ENCODE measurements at regions not wholly inside any gene's neighbourhood (a gene's known extent, or its start where the extent isn't known, plus 50 kb on each side); places are given as distances from the start of the nearest gene placed in this dataset.

GRCh38 chr2:147550995-147551731 lies 293.7 kb upstream of the ACVR2A start:
- 100% methylated on average over 1 of the region's 5 CpGs for WGBS (ENCODE audit: insufficient coverage)
- POLR2A ChIA-PET, result no interaction called here

GRCh38 chr2:147549054-147549453 lies 295.8 kb upstream of the ACVR2A start:
- H3K4me1 ChIP-seq (ENCODE audit: control extremely low read depth in 1 of 4, control insufficient read depth in 4 of 4, insufficient read depth in 4 of 4, low read length in 3 of 4), result no peaks in the 10 kb centered on the region
- CTCF ChIA-PET, result no interaction called here

More at GRCh38 chr2:147550995-147551731, 293.7 kb upstream of the ACVR2A start:
- Histone ChIP-seq H3K4me1 (ENCODE audit: control extremely low read depth in 1 of 4, control insufficient read depth in 4 of 4, insufficient read depth in 4 of 4, low read length in 3 of 4) (no peaks in the 10 kb centered on the region), H3K27ac (ENCODE audit: insufficient read depth in 1 of 2, low read depth in 1 of 2, low read length in 2 of 2, poor library complexity in 1 of 2, severe bottlenecking in 2 of 2) (no peak overlapping the region), H3K9me3 (ENCODE audit: control extremely low read depth in 1 of 5, control insufficient read depth in 4 of 5, insufficient read depth in 2 of 5, low read depth in 1 of 5, low read length in 4 of 5) (no peaks in the 10 kb centered on the region), H3K36me3 (ENCODE audit: control insufficient read depth in 4 of 4, insufficient read depth in 4 of 4, low read length in 3 of 4) (no peaks in the 10 kb centered on the region), H3K27me3 (replicated peaks in 2 of 5; ENCODE audit: control insufficient read depth in 4 of 5, insufficient read depth in 5 of 5, low read length in 4 of 5) (no peaks in the 10 kb centered on the region), H3K4me3 (ENCODE audit: control insufficient read depth in 1 of 7, extremely low read depth in 1 of 7, insufficient read depth in 4 of 7, low read depth in 2 of 7, low read length in 6 of 7) (no peak overlapping the region)
- no peak for DNase-seq
- CTCF ChIA-PET, result interaction anchor here (1.2 to 1.4 kb wide), 3 partner anchors 9 to 22 kb away, joined by 3 read pairs; no protein-coding TSS in a partner anchor

GRCh38 chr2:147548451-147548850 lies 296.4 kb upstream of the ACVR2A start:
- ChIA-PET CTCF (no interaction called here), POLR2A (no interaction called here)
- Histone ChIP-seq H3K4me3 (ENCODE audit: control insufficient read depth in 1 of 7, extremely low read depth in 1 of 7, insufficient read depth in 4 of 7, low read depth in 2 of 7, low read length in 6 of 7) (no peak overlapping the region), H3K27ac (ENCODE audit: insufficient read depth in 1 of 2, low read depth in 1 of 2, low read length in 2 of 2, poor library complexity in 1 of 2, severe bottlenecking in 2 of 2) (no peak overlapping the region), H3K27me3 (replicated peaks in 2 of 5; ENCODE audit: control insufficient read depth in 4 of 5, insufficient read depth in 5 of 5, low read length in 4 of 5) (no peaks in the 10 kb centered on the region), H3K4me1 (ENCODE audit: control extremely low read depth in 1 of 4, control insufficient read depth in 4 of 4, insufficient read depth in 4 of 4, low read length in 3 of 4) (no peaks in the 10 kb centered on the region), H3K36me3 (ENCODE audit: control insufficient read depth in 4 of 4, insufficient read depth in 4 of 4, low read length in 3 of 4) (no peaks in the 10 kb centered on the region), H3K9me3 (ENCODE audit: control extremely low read depth in 1 of 5, control insufficient read depth in 4 of 5, insufficient read depth in 2 of 5, low read depth in 1 of 5, low read length in 4 of 5) (peaks cover 0 to 4% (median 0%) of the 10 kb centered on the region in 5 experiments)
- no peak for DNase-seq
- WGBS (ENCODE audit: insufficient coverage), result no CpG with 5 or more reads among the region's 1 CpG

More at GRCh38 chr2:147549054-147549453, 295.8 kb upstream of the ACVR2A start:
- POLR2A ChIA-PET, result no interaction called here
- no peak for DNase-seq
- Histone ChIP-seq H3K4me3 (ENCODE audit: control insufficient read depth in 1 of 7, extremely low read depth in 1 of 7, insufficient read depth in 4 of 7, low read depth in 2 of 7, low read length in 6 of 7) (no peak overlapping the region), H3K9me3 (ENCODE audit: control extremely low read depth in 1 of 5, control insufficient read depth in 4 of 5, insufficient read depth in 2 of 5, low read depth in 1 of 5, low read length in 4 of 5) (peaks cover 0 to 4% (median 0%) of the 10 kb centered on the region in 5 experiments), H3K27me3 (replicated peaks in 2 of 5; ENCODE audit: control insufficient read depth in 4 of 5, insufficient read depth in 5 of 5, low read length in 4 of 5) (no peaks in the 10 kb centered on the region), H3K36me3 (ENCODE audit: control insufficient read depth in 4 of 4, insufficient read depth in 4 of 4, low read length in 3 of 4) (no peaks in the 10 kb centered on the region), H3K27ac (ENCODE audit: insufficient read depth in 1 of 2, low read depth in 1 of 2, low read length in 2 of 2, poor library complexity in 1 of 2, severe bottlenecking in 2 of 2) (no peak overlapping the region)

- 100% methylated on average over 1 of the region's 1 CpG for WGBS (ENCODE audit: insufficient coverage)
- H3K9me3 ChIP-seq (ENCODE audit: control extremely low read depth in 1 of 5, control insufficient read depth in 4 of 5, insufficient read depth in 2 of 5, low read depth in 1 of 5, low read length in 4 of 5), result peaks cover 0 to 4% (median 0%) of the 10 kb centered on the region in 5 experiments
- POLR2A ChIA-PET, result no interaction called here
Observed at GRCh38 chr2:147547440-147547839, 297.4 kb upstream of the ACVR2A start.

GRCh38 chr2:147546109-147546508 lies 298.7 kb upstream of the ACVR2A start:
- no peak for DNase-seq
- H3K9me3 ChIP-seq (ENCODE audit: control extremely low read depth in 1 of 5, control insufficient read depth in 4 of 5, insufficient read depth in 2 of 5, low read depth in 1 of 5, low read length in 4 of 5), result peaks cover 0 to 4% (median 0%) of the 10 kb centered on the region in 5 experiments
- 100% methylated on average over 1 of the region's 1 CpG for WGBS (ENCODE audit: insufficient coverage)
- POLR2A ChIA-PET, result no interaction called here
- H3K27ac ChIP-seq (ENCODE audit: insufficient read depth in 1 of 2, low read depth in 1 of 2, low read length in 2 of 2, poor library complexity in 1 of 2, severe bottlenecking in 2 of 2), result no peak overlapping the region
- H3K4me1 ChIP-seq (ENCODE audit: control extremely low read depth in 1 of 4, control insufficient read depth in 4 of 4, insufficient read depth in 4 of 4, low read length in 3 of 4), result no peaks in the 10 kb centered on the region
- no peaks in the 10 kb centered on the region for H3K27me3 ChIP-seq (replicated peaks in 2 of 5; ENCODE audit: control insufficient read depth in 4 of 5, insufficient read depth in 5 of 5, low read length in 4 of 5)
- CTCF ChIA-PET, result no interaction called here
- no peak overlapping the region for H3K4me3 ChIP-seq (ENCODE audit: control insufficient read depth in 1 of 7, extremely low read depth in 1 of 7, insufficient read depth in 4 of 7, low read depth in 2 of 7, low read length in 6 of 7)
- no peaks in the 10 kb centered on the region for H3K36me3 ChIP-seq (ENCODE audit: control insufficient read depth in 4 of 4, insufficient read depth in 4 of 4, low read length in 3 of 4)

More at GRCh38 chr2:147547440-147547839, 297.4 kb upstream of the ACVR2A start:
- H3K4me1 ChIP-seq (ENCODE audit: control extremely low read depth in 1 of 4, control insufficient read depth in 4 of 4, insufficient read depth in 4 of 4, low read length in 3 of 4), result no peaks in the 10 kb centered on the region
- no peak overlapping the region for H3K27ac ChIP-seq (ENCODE audit: insufficient read depth in 1 of 2, low read depth in 1 of 2, low read length in 2 of 2, poor library complexity in 1 of 2, severe bottlenecking in 2 of 2)
- H3K27me3 ChIP-seq (replicated peaks in 2 of 5; ENCODE audit: control insufficient read depth in 4 of 5, insufficient read depth in 5 of 5, low read length in 4 of 5), result no peaks in the 10 kb centered on the region
- DNase-seq, result no peak
- CTCF ChIA-PET, result no interaction called here
- H3K4me3 ChIP-seq (ENCODE audit: control insufficient read depth in 1 of 7, extremely low read depth in 1 of 7, insufficient read depth in 4 of 7, low read depth in 2 of 7, low read length in 6 of 7), result no peak overlapping the region
- no peaks in the 10 kb centered on the region for H3K36me3 ChIP-seq (ENCODE audit: control insufficient read depth in 4 of 4, insufficient read depth in 4 of 4, low read length in 3 of 4)

- H3K4me3 ChIP-seq (ENCODE audit: control insufficient read depth in 1 of 7, extremely low read depth in 1 of 7, insufficient read depth in 4 of 7, low read depth in 2 of 7, low read length in 6 of 7), result no peak overlapping the region
- ChIA-PET CTCF (no interaction called here), POLR2A (no interaction called here)
- no peak overlapping the region for H3K27ac ChIP-seq (ENCODE audit: insufficient read depth in 1 of 2, low read depth in 1 of 2, low read length in 2 of 2, poor library complexity in 1 of 2, severe bottlenecking in 2 of 2)
- H3K9me3 ChIP-seq (ENCODE audit: control extremely low read depth in 1 of 5, control insufficient read depth in 4 of 5, insufficient read depth in 2 of 5, low read depth in 1 of 5, low read length in 4 of 5), result peaks cover 0 to 4% (median 0%) of the 10 kb centered on the region in 5 experiments
- H3K27me3 ChIP-seq (replicated peaks in 2 of 5; ENCODE audit: control insufficient read depth in 4 of 5, insufficient read depth in 5 of 5, low read length in 4 of 5), result no peaks in the 10 kb centered on the region
- no peaks in the 10 kb centered on the region for H3K4me1 ChIP-seq (ENCODE audit: control extremely low read depth in 1 of 4, control insufficient read depth in 4 of 4, insufficient read depth in 4 of 4, low read length in 3 of 4)
- no peaks in the 10 kb centered on the region for H3K36me3 ChIP-seq (ENCODE audit: control insufficient read depth in 4 of 4, insufficient read depth in 4 of 4, low read length in 3 of 4)
- DNase-seq, result no peak
Observed at GRCh38 chr2:147543056-147543455, 301.8 kb upstream of the ACVR2A start.

- POLR2A ChIA-PET, result no interaction called here
Observed at GRCh38 chr2:147542351-147542750, 302.5 kb upstream of the ACVR2A start.

More at GRCh38 chr2:147542351-147542750, 302.5 kb upstream of the ACVR2A start:
- no peak overlapping the region for H3K4me3 ChIP-seq (ENCODE audit: control insufficient read depth in 1 of 7, extremely low read depth in 1 of 7, insufficient read depth in 4 of 7, low read depth in 2 of 7, low read length in 6 of 7)
- DNase-seq, result no peak
- H3K27ac ChIP-seq (ENCODE audit: insufficient read depth in 1 of 2, low read depth in 1 of 2, low read length in 2 of 2, poor library complexity in 1 of 2, severe bottlenecking in 2 of 2), result no peak overlapping the region
- H3K4me1 ChIP-seq (ENCODE audit: control extremely low read depth in 1 of 4, control insufficient read depth in 4 of 4, insufficient read depth in 4 of 4, low read length in 3 of 4), result no peaks in the 10 kb centered on the region
- no peaks in the 10 kb centered on the region for H3K27me3 ChIP-seq (replicated peaks in 2 of 5; ENCODE audit: control insufficient read depth in 4 of 5, insufficient read depth in 5 of 5, low read length in 4 of 5)
- peaks cover 0 to 4% (median 0%) of the 10 kb centered on the region in 5 experiments for H3K9me3 ChIP-seq (ENCODE audit: control extremely low read depth in 1 of 5, control insufficient read depth in 4 of 5, insufficient read depth in 2 of 5, low read depth in 1 of 5, low read length in 4 of 5)
- CTCF ChIA-PET, result interaction anchor here (0.6 kb wide), 1 partner anchor 8 kb away, joined by 3 read pairs; no protein-coding TSS in a partner anchor
- H3K36me3 ChIP-seq (ENCODE audit: control insufficient read depth in 4 of 4, insufficient read depth in 4 of 4, low read length in 3 of 4), result no peaks in the 10 kb centered on the region
- WGBS (ENCODE audit: insufficient coverage), result 73% methylated on average over 3 of the region's 3 CpGs

Data from common myeloid progenitor, CD34-positive (primary cell).